ENCODE measurements at regions not wholly inside any gene's neighbourhood (a gene's known extent, or its start where the extent isn't known, plus 50 kb on each side); places are given as distances from the start of the nearest gene placed in this dataset.

DNA sequence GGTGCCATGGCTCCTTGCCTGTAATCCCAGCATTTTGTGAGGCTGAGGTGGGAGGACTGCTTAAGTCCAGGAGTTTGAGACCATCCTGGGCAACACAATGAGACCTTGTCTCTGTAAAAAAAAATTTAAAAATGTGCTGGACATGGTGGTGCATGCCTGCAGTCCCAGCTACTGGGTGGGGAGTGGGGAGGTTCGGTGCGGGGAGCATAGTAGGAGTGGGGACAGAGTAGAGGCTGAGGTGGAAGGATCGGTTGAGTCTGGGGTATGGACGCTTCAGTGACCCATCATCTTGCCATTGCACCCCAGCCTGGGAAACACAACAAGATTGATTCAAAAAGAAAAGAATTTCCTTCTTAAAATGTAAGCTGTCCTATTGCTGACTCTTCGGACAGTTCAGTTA lies 1490.0 kb upstream of the GBE1 start:
- no peak for TF ChIP-seq CTCF (IDR thresholded peaks at IDR 0.05; ENCODE audit: low read depth, low read length, missing control alignments)
- DNase-seq (ENCODE audit: low read depth) = no peak
- H3K4me3 ChIP-seq (ENCODE audit: low read depth, low read length) = no peak overlapping the region

GRCh38 chr3:83250613-83251012 lies 1489.2 kb upstream of the GBE1 start:
- no peak for DNase-seq (ENCODE audit: low read depth)
- no peak overlapping the region for H3K4me3 ChIP-seq (ENCODE audit: low read depth, low read length)
- TF ChIP-seq CTCF (IDR thresholded peaks at IDR 0.05; ENCODE audit: low read depth, low read length, missing control alignments) = no peak

DNA sequence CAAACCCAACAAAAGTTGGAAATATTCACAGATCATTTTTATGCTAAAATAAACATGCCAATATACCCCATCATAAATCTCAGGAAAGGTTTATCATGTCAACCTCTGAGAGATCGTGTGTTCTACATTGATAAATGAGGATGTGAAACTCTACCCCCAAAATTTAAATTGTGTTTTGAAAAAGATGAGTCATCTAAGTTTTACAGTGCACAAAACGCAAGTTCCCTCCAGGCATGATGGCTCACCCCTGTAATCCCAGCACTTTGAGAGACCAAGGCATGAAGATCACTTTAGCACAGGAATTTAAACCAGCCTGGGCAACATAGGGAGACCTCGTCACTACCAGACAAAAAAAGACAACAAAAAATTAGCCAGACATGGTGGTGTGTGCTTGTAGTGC lies 1487.0 kb upstream of the GBE1 start:
- H3K4me3 ChIP-seq (ENCODE audit: low read depth, low read length) = no peak overlapping the region
- no peak for DNase-seq (ENCODE audit: low read depth)
- TF ChIP-seq CTCF (IDR thresholded peaks at IDR 0.05; ENCODE audit: low read depth, low read length, missing control alignments) = no peak

- no peak for DNase-seq (ENCODE audit: low read depth)
- TF ChIP-seq CTCF (IDR thresholded peaks at IDR 0.05; ENCODE audit: low read depth, low read length, missing control alignments) = no peak
- H3K4me3 ChIP-seq (ENCODE audit: low read depth, low read length) = no peak overlapping the region
Measured at GRCh38 chr3:83235180-83235814, 1473.9 kb upstream of the GBE1 start.

DNA sequence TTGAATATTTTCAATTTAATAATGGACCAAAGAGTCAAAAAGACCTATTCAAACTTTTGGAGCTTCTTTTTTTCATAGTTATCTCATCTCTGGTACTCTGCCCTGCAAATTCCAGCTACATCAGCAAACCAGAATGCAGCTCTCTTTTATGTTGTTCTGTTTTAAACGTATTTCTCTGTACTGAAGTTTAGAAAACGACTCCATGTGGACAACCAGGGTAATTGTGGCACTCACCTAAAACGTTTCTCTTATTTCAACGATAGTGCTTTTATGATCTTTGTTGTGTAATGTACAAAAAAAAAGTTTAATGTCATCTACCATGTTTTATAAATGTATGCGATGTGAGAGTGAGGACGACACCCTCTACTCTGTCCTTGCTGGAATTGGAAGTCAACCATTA lies 1472.3 kb upstream of the GBE1 start:
- DNase-seq (ENCODE audit: low read depth) = no peak
- TF ChIP-seq CTCF (IDR thresholded peaks at IDR 0.05; ENCODE audit: low read depth, low read length, missing control alignments) = no peak
- H3K4me3 ChIP-seq (ENCODE audit: low read depth, low read length) = no peak overlapping the region

GRCh38 chr3:83230841-83231240 lies 1469.4 kb upstream of the GBE1 start:
- DNase-seq (ENCODE audit: low read depth) = no peak
- H3K4me3 ChIP-seq (ENCODE audit: low read depth, low read length) = no peak overlapping the region
- no peak for TF ChIP-seq CTCF (IDR thresholded peaks at IDR 0.05; ENCODE audit: low read depth, low read length, missing control alignments)

GRCh38 chr3:83230376-83230775 lies 1468.9 kb upstream of the GBE1 start:
- no peak overlapping the region for H3K4me3 ChIP-seq (ENCODE audit: low read depth, low read length)
- no peak for DNase-seq (ENCODE audit: low read depth)
- TF ChIP-seq CTCF (IDR thresholded peaks at IDR 0.05; ENCODE audit: low read depth, low read length, missing control alignments) = no peak

Measured in GM12864 (cell line).